Colonic mucosa (tissue), 4 donors: ENCODE measurements at regions not wholly inside any gene's neighbourhood (a gene's known extent, or its start where the extent isn't known, plus 50 kb on each side); places are given as distances from the start of the nearest gene placed in this dataset.

Experiments used
- DNase-seq: peaks from one replicate; pipeline ENCODE4 v3.0.0-alpha.2; 2020
- H3K27ac ChIP-seq: fragments of 200-600 bp; one replicate; pipeline ENCODE4 v1.8.0; 2021
- H3K27me3 ChIP-seq: fragments of 200-600 bp; one replicate; pipeline ENCODE4 v1.8.0; 2021
- H3K36me3 ChIP-seq: fragments of 200-600 bp; one replicate; pipeline ENCODE4 v1.8.0; 2021
- H3K4me1 ChIP-seq: fragments of 200-600 bp; one replicate; pipeline ENCODE4 v1.8.0; 2021; ENCODE audit warnings: mild to moderate bottlenecking
- H3K4me3 ChIP-seq: fragments of 200-600 bp; one replicate; pipeline ENCODE4 v1.8.0; 2021
- H3K9ac ChIP-seq, 2 donors: one replicate each; pipeline ENCODE4 v1.7.0; 2013; ENCODE audit warnings: control low read depth in 2 of 2, low read depth in 2 of 2, low read length in 2 of 2
- H3K9me3 ChIP-seq: fragments of 200-600 bp; one replicate; pipeline ENCODE4 v1.8.0; 2021
- intact Hi-C: fragments of 100-400 bp; cut with DNase I; formaldehyde crosslinking; loops from one replicate; pipeline ENCODE4 v1.14.1; 2022
- TF ChIP-seq, protein P1 (sequence below): fragments of 200-600 bp; IDR thresholded peaks from one replicate; pipeline ENCODE4 v1.8.0; 2022; ENCODE audit warnings: antibody characterized with exemption, mild to moderate bottlenecking
- donor health status: healthy.
- donor health status: DM: no; HTN: no; CAD: no.
- donor health status: DM: no; HTN: no; CAD: no.

DNA sequence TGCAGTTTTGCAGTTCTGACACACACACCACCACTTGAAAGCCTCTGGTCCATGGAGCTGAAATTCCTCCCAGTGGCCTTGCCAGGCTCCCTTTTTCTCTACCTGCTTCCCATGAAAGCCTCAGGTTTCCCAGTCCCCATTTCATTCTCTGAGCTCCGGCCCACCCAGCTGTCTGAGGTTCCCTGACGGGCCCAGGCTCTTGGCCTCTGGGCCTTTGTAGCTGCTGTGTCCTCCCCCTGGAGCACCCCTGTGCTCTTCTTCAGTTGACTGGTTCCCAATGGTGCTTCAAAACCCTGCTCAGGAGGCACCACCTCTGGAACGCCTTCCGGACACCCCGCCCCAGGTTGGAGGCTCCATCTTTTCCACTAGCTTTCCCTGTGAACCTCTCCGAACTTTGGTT lies 155.9 kb upstream of the SHB start:
- H3K27ac ChIP-seq = no peak overlapping the region
- no peaks in the 10 kb centered on the region for H3K36me3 ChIP-seq
- H3K9ac ChIP-seq = no peak overlapping the region
- no peaks in the 10 kb centered on the region for H3K4me1 ChIP-seq
- no peak overlapping the region for H3K4me3 ChIP-seq
- H3K9me3 ChIP-seq = no peaks in the 10 kb centered on the region
- intact Hi-C loops = no loop called here
- H3K27me3 ChIP-seq = no peaks in the 10 kb centered on the region
- TF ChIP-seq, protein P1, sequence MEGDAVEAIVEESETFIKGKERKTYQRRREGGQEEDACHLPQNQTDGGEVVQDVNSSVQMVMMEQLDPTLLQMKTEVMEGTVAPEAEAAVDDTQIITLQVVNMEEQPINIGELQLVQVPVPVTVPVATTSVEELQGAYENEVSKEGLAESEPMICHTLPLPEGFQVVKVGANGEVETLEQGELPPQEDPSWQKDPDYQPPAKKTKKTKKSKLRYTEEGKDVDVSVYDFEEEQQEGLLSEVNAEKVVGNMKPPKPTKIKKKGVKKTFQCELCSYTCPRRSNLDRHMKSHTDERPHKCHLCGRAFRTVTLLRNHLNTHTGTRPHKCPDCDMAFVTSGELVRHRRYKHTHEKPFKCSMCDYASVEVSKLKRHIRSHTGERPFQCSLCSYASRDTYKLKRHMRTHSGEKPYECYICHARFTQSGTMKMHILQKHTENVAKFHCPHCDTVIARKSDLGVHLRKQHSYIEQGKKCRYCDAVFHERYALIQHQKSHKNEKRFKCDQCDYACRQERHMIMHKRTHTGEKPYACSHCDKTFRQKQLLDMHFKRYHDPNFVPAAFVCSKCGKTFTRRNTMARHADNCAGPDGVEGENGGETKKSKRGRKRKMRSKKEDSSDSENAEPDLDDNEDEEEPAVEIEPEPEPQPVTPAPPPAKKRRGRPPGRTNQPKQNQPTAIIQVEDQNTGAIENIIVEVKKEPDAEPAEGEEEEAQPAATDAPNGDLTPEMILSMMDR = no peak
- no peak for DNase-seq

DNA sequence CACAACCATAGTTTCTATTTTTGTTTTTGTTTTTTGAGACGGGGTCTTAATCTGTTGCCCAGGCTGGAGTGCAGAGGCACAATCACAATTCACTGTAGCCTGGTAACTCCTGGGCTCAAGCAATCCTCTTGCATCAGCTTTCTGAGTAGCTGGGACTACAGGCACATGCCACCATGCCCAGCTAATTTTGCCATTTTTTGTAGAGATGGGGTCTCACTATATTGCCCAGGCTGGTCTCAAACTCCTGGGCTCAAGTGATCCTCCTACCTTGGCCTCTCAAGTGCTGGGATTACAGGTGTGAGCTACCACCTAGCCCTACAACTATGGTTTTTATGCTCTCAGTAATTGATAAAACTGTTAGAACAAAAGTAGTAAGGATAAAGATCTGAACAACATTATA lies 147.5 kb upstream of the SHB start:
- Histone ChIP-seq H3K4me1 (no peaks in the 10 kb centered on the region), H3K9me3 (no peaks in the 10 kb centered on the region), H3K9ac (no peak overlapping the region), H3K27ac (no peak overlapping the region), H3K4me3 (no peak overlapping the region), H3K27me3 (no peaks in the 10 kb centered on the region), H3K36me3 (no peaks in the 10 kb centered on the region)
- TF ChIP-seq, protein P1 = no peak
- intact Hi-C loops = no loop called here
- no peak for DNase-seq

DNA sequence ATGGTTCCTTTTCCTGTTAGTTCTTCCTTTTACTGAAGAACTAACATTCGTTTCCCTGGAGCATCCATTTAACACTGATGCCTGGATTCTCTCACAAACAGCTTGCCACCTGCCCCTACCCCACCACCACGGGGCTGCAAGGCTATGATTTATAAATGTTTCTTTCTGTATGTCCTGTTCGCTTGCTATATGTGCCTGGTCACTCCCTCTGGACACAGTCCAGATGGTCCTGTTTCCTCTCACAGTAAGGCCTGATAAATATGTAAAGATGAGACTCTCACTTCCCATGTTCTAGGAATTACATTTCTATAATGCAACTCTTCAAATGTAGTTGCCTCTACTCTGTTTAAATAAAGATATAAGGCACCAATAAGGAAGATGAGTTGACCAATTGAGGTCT lies 146.4 kb upstream of the SHB start:
- intact Hi-C loops = no loop called here
- Histone ChIP-seq H3K27ac (no peak overlapping the region), H3K4me1 (no peaks in the 10 kb centered on the region), H3K27me3 (no peaks in the 10 kb centered on the region), H3K9me3 (no peaks in the 10 kb centered on the region), H3K36me3 (no peaks in the 10 kb centered on the region), H3K9ac (no peak overlapping the region), H3K4me3 (no peak overlapping the region)
- no peak for DNase-seq
- TF ChIP-seq, protein P1 = no peak

DNA sequence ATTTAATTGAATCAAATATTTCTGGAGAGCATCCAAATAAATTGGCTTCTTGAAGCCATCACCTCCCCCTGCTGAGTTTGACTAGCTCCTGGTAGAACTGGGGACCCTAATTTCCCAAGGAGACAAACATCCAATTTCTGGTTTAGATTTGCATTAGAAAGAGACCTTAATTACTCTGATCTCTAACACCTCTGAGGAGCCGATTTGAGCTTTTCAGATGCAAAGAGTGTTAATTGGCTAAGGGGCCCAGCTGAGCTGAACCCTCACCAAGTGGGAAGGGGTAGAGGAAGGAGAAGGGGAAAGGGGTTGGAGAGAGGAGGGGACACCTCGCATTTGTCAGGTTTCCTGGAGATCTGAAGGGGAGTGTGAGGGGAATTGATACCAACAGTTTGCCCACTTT lies 145.4 kb upstream of the SHB start:
- intact Hi-C loops = no loop called here
- TF ChIP-seq, protein P1 = no peak

DNA sequence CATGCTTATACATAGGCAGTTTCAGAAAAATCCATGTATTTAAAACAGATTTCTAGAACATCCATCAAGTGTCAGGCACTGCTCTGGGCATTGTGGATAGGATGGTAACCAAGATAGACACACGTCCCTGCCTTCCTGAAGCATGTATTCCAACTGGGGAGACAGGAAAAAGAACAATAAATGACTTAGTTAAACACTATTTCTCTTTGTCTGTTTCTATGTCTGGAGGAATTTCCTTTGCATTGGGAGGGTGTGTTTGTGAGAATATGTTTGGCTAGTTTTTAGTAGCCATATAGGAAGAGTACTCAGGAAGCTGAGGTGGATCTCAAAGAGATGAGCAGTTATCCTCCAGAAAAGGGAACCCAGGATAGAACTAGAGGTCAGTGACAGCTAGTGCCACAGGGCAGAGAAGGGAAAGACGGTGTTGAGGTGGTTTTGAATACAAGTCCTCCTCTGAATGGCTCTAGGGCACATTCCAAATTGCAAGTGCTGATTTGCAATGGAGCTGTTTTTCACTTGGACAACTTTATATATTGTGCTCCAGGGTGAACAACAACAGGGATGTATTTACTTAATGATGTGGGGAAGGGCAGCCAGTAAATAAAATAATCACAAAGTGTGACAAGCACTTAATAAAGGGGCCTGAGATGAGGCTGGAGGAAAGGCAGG lies 144.7 kb upstream of the SHB start:
- H3K4me1 ChIP-seq = no peaks in the 10 kb centered on the region
- H3K9me3 ChIP-seq = no peaks in the 10 kb centered on the region
- no peak for DNase-seq
- H3K27ac ChIP-seq = no peak overlapping the region
- H3K9ac ChIP-seq = no peak overlapping the region
- H3K36me3 ChIP-seq = no peaks in the 10 kb centered on the region
- intact Hi-C loops = no loop called here
- H3K27me3 ChIP-seq = no peaks in the 10 kb centered on the region
- no peak overlapping the region for H3K4me3 ChIP-seq
- TF ChIP-seq, protein P1 = no peak

More for the DNA sequence above, 145.4 kb upstream of the SHB start:
- Histone ChIP-seq H3K36me3 (no peaks in the 10 kb centered on the region), H3K9ac (no peak overlapping the region), H3K4me1 (no peaks in the 10 kb centered on the region), H3K27ac (no peak overlapping the region), H3K4me3 (no peak overlapping the region), H3K9me3 (no peaks in the 10 kb centered on the region), H3K27me3 (no peaks in the 10 kb centered on the region)
- no peak for DNase-seq
